ENCODE measurements at regions not wholly inside any gene's neighbourhood (a gene's known extent, or its start where the extent isn't known, plus 50 kb on each side); places are given as distances from the start of the nearest gene placed in this dataset.

GRCh38 chr5:173688703-173689102 is 72.3 kb upstream of the BOD1 start:
- Histone ChIP-seq H3K4me1 (ENCODE audit: control insufficient read depth in 2 of 2, insufficient read depth in 2 of 2, low read length in 2 of 2) (peaks cover 0 to 7% of the 10 kb centered on the region in 2 donors), H3K4me3 (ENCODE audit: low read length) (no peak overlapping the region), H3K9me3 (ENCODE audit: control insufficient read depth in 2 of 3, low read length in 3 of 3) (no peaks in the 10 kb centered on the region), H3K36me3 (ENCODE audit: control insufficient read depth in 2 of 3, insufficient read depth in 3 of 3, low read length in 3 of 3) (no peaks in the 10 kb centered on the region), H3K27ac (ENCODE audit: low read depth, low read length) (no peak overlapping the region), H3K27me3 (ENCODE audit: control insufficient read depth in 2 of 2, insufficient read depth in 2 of 2, low read length in 2 of 2) (no peaks in the 10 kb centered on the region)
- DNase-seq (no peak), ATAC-seq (no peak)
- H3K36me3 Mint-ChIP-seq: peaks cover 0 to 5% (median 0%) of the 10 kb centered on the region in 5 donors
- intact Hi-C loops (cut with micrococcal nuclease): no loop called here
- H3K4me3 Mint-ChIP-seq: no peak overlapping the region
- ChIA-PET CTCF (no interaction called here), POLR2A (no interaction called here)
- H3K27me3 Mint-ChIP-seq: peaks cover 0 to 7% (median 0%) of the 10 kb centered on the region in 5 donors
- H3K4me1 Mint-ChIP-seq: peaks cover 0 to 4% (median 0%) of the 10 kb centered on the region in 7 donors
- peaks cover 0 to 4% (median 0%) of the 10 kb centered on the region in 11 donors for H3K9me3 Mint-ChIP-seq
- H3K27ac Mint-ChIP-seq: peak overlapping the region in 2 of 9 donors; percentile 2 to 33

DNA sequence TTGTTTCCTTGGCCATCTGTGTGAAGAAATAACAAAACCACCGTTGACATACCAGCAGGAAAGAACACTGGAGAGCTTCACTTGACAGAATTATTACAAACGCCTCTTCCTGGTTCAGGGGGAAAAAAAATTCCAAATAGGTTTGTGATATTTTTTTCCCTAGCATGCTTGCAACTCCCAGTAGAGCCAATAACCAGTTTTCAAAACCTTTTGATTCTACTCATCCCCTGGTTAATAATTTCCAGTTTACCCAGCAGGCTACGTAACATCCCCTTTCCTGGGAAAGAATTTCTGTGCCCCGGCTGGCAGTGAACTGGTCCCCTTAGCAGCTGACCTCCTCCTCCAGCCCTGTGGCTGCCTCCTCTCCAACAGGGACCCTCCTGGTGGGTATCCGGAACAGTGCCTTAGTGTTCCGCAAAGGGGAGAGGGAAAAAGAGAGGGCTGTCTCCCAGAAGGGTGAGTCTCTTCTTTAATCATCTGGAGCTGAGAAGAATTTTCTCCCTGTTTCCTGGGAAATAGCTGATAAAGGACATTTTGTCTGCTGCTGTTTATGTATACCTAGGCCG is 72.8 kb upstream of the BOD1 start:
- Histone ChIP-seq H3K4me1 (ENCODE audit: control insufficient read depth in 2 of 2, insufficient read depth in 2 of 2, low read length in 2 of 2) (peaks cover 0 to 7% of the 10 kb centered on the region in 2 donors), H3K27ac (ENCODE audit: low read depth, low read length) (no peak overlapping the region), H3K27me3 (ENCODE audit: control insufficient read depth in 2 of 2, insufficient read depth in 2 of 2, low read length in 2 of 2) (no peaks in the 10 kb centered on the region), H3K4me3 (ENCODE audit: low read length) (no peak overlapping the region), H3K36me3 (ENCODE audit: control insufficient read depth in 2 of 3, insufficient read depth in 3 of 3, low read length in 3 of 3) (no peaks in the 10 kb centered on the region), H3K9me3 (ENCODE audit: control insufficient read depth in 2 of 3, low read length in 3 of 3) (no peaks in the 10 kb centered on the region)
- Mint-ChIP-seq H3K9me3 (peaks cover 0 to 4% (median 0%) of the 10 kb centered on the region in 11 donors), H3K4me3 (no peak overlapping the region), H3K27ac (peak overlapping the region in 1 of 9 donors; percentile 2), H3K36me3 (peaks cover 0 to 5% (median 0%) of the 10 kb centered on the region in 5 donors), H3K4me1 (peaks cover 0 to 4% (median 0%) of the 10 kb centered on the region in 7 donors), H3K27me3 (peaks cover 0 to 7% (median 0%) of the 10 kb centered on the region in 5 donors)
- ATAC-seq (no peak), DNase-seq (no peak)
- ChIA-PET CTCF (no interaction called here), POLR2A (no interaction called here)
- intact Hi-C loops (cut with micrococcal nuclease): no loop called here

DNA sequence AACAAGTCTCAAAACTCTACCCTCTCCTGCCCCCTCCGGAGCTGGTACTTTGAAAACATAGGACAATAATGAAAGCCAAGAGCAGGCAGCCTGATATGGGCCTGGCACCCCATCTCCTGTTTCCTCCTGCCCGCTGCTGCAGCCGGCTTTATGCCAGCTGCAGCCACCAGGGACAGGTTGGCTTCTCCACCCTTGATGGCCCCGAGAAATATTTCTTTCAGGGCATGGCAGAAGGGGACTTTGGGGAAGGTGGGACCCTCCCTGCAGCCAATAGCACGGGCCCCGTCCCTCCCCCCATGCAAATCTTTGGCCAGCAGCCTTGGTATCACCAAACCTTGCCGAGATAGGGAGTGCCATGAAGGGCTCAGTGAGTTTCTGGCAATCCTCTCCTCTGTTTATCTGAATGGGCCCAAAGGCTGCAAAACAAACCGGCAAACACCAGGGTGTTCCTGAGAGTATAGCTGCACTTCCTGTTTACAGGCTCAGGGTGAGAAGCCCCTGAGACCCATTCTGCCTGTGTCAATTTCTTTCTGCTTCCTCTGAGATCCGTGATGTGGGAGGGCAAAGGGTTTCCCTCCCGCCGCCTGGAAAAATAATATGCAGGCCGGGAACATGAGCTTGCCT is 73.4 kb upstream of the BOD1 start:
- CTCF ChIA-PET: no interaction called here
- peaks cover 0 to 4% (median 0%) of the 10 kb centered on the region in 11 donors for H3K9me3 Mint-ChIP-seq
- Histone ChIP-seq H3K4me1 (ENCODE audit: control insufficient read depth in 2 of 2, insufficient read depth in 2 of 2, low read length in 2 of 2) (peaks cover 0 to 7% of the 10 kb centered on the region in 2 donors), H3K27ac (ENCODE audit: low read depth, low read length) (no peak overlapping the region), H3K36me3 (ENCODE audit: control insufficient read depth in 2 of 3, insufficient read depth in 3 of 3, low read length in 3 of 3) (no peaks in the 10 kb centered on the region), H3K27me3 (ENCODE audit: control insufficient read depth in 2 of 2, insufficient read depth in 2 of 2, low read length in 2 of 2) (no peaks in the 10 kb centered on the region), H3K9me3 (ENCODE audit: control insufficient read depth in 2 of 3, low read length in 3 of 3) (no peaks in the 10 kb centered on the region), H3K4me3 (ENCODE audit: low read length) (no peak overlapping the region)
- ATAC-seq (no peak), DNase-seq (peak in 1 of 9 donors; percentile 3)
- POLR2A ChIA-PET: no interaction called here
- H3K4me1 Mint-ChIP-seq: peaks cover 0 to 4% (median 0%) of the 10 kb centered on the region in 7 donors
- peaks cover 0 to 7% (median 0%) of the 10 kb centered on the region in 5 donors for H3K27me3 Mint-ChIP-seq
- intact Hi-C loops (cut with micrococcal nuclease): no loop called here
- H3K36me3 Mint-ChIP-seq: peaks cover 0 to 5% (median 0%) of the 10 kb centered on the region in 5 donors
- H3K27ac Mint-ChIP-seq: peak overlapping the region in 2 of 9 donors; percentile 22 to 38
- H3K4me3 Mint-ChIP-seq: no peak overlapping the region

DNA sequence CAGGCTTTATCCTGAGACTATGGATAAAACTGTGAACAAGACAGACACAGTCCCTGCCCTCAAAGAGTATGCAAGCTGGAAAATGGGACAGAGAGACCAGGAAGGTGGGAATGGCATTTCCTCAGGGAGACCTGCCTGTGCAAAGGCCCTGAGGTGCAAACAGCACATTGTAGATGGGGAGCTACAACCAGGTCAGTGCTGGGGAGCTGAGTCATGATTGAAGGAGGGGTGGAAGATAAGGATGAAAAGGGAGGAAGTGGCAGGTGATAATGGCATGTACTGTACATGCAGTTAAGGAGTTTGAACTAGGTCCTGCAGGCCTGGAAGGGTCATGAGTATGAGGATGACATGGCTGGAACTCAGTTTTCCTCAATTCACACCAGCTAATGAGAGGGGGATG is 75.5 kb upstream of the BOD1 start:
- Mint-ChIP-seq H3K4me1 (peaks cover 0 to 4% (median 0%) of the 10 kb centered on the region in 7 donors), H3K36me3 (no peaks in the 10 kb centered on the region), H3K27me3 (peaks cover 0 to 4% (median 0%) of the 10 kb centered on the region in 5 donors), H3K27ac (peak overlapping the region in 3 of 9 donors; percentile 5 to 38 (median 36)), H3K4me3 (no peak overlapping the region), H3K9me3 (peaks cover 0 to 2% (median 0%) of the 10 kb centered on the region in 11 donors)
- peaks cover 0 to 7% of the 10 kb centered on the region in 2 donors for H3K4me1 ChIP-seq (ENCODE audit: control insufficient read depth in 2 of 2, insufficient read depth in 2 of 2, low read length in 2 of 2)
- no peaks in the 10 kb centered on the region for H3K27me3 ChIP-seq (ENCODE audit: control insufficient read depth in 2 of 2, insufficient read depth in 2 of 2, low read length in 2 of 2)
- DNase-seq: no peak
- H3K4me3 ChIP-seq (ENCODE audit: low read length): no peak overlapping the region
- no peaks in the 10 kb centered on the region for H3K36me3 ChIP-seq (ENCODE audit: control insufficient read depth in 2 of 3, insufficient read depth in 3 of 3, low read length in 3 of 3)
- no peak for ATAC-seq
- H3K9me3 ChIP-seq (ENCODE audit: control insufficient read depth in 2 of 3, low read length in 3 of 3): no peaks in the 10 kb centered on the region
- intact Hi-C loops (cut with micrococcal nuclease): no loop called here
- ChIA-PET CTCF (no interaction called here), POLR2A (no interaction called here)
- H3K27ac ChIP-seq (ENCODE audit: low read depth, low read length): no peak overlapping the region

- H3K4me3 ChIP-seq (ENCODE audit: low read length): no peak overlapping the region
- H3K4me1 ChIP-seq (ENCODE audit: control insufficient read depth in 2 of 2, insufficient read depth in 2 of 2, low read length in 2 of 2): peaks cover 0 to 7% of the 10 kb centered on the region in 2 donors
- DNase-seq: no peak
- Mint-ChIP-seq H3K4me1 (peaks cover 0 to 13% (median 4%) of the 10 kb centered on the region in 7 donors), H3K27ac (no peak overlapping the region), H3K4me3 (no peak overlapping the region), H3K36me3 (no peaks in the 10 kb centered on the region), H3K9me3 (peaks cover 0 to 2% (median 0%) of the 10 kb centered on the region in 11 donors), H3K27me3 (no peaks in the 10 kb centered on the region)
- intact Hi-C loops (cut with micrococcal nuclease): no loop called here
- no peak for ATAC-seq
- H3K9me3 ChIP-seq (ENCODE audit: control insufficient read depth in 2 of 3, low read length in 3 of 3): no peaks in the 10 kb centered on the region
- H3K36me3 ChIP-seq (ENCODE audit: control insufficient read depth in 2 of 3, insufficient read depth in 3 of 3, low read length in 3 of 3): no peaks in the 10 kb centered on the region
- H3K27me3 ChIP-seq (ENCODE audit: control insufficient read depth in 2 of 2, insufficient read depth in 2 of 2, low read length in 2 of 2): no peaks in the 10 kb centered on the region
- ChIA-PET POLR2A (no interaction called here), CTCF (no interaction called here)
- no peak overlapping the region for H3K27ac ChIP-seq (ENCODE audit: low read depth, low read length)
Measured at GRCh38 chr5:173693670-173694069, 77.2 kb upstream of the BOD1 start.

GRCh38 chr5:173696216-173696615 is 79.8 kb upstream of the BOD1 start:
- Histone ChIP-seq H3K4me1 (ENCODE audit: control insufficient read depth in 2 of 2, insufficient read depth in 2 of 2, low read length in 2 of 2) (no peaks in the 10 kb centered on the region), H3K4me3 (ENCODE audit: low read length) (no peak overlapping the region), H3K27ac (ENCODE audit: low read depth, low read length) (no peak overlapping the region), H3K27me3 (ENCODE audit: control insufficient read depth in 2 of 2, insufficient read depth in 2 of 2, low read length in 2 of 2) (no peaks in the 10 kb centered on the region), H3K9me3 (ENCODE audit: control insufficient read depth in 2 of 3, low read length in 3 of 3) (no peaks in the 10 kb centered on the region), H3K36me3 (ENCODE audit: control insufficient read depth in 2 of 3, insufficient read depth in 3 of 3, low read length in 3 of 3) (no peaks in the 10 kb centered on the region)
- intact Hi-C loops (cut with micrococcal nuclease): no loop called here
- CTCF ChIA-PET: no interaction called here
- POLR2A ChIA-PET: no interaction called here
- ATAC-seq: no peak
- no peak for DNase-seq
- peaks cover 0 to 13% (median 5%) of the 10 kb centered on the region in 7 donors for H3K4me1 Mint-ChIP-seq
- H3K27ac Mint-ChIP-seq: no peak overlapping the region
- no peaks in the 10 kb centered on the region for H3K27me3 Mint-ChIP-seq
- H3K9me3 Mint-ChIP-seq: peaks cover 0 to 2% (median 0%) of the 10 kb centered on the region in 11 donors
- H3K4me3 Mint-ChIP-seq: no peak overlapping the region
- no peaks in the 10 kb centered on the region for H3K36me3 Mint-ChIP-seq

All from naive thymus-derived CD4-positive, alpha-beta T cell (primary cell).